Esophagus squamous epithelium (tissue), 4 donors: ENCODE measurements at regions not wholly inside any gene's neighbourhood (a gene's known extent, or its start where the extent isn't known, plus 50 kb on each side); places are given as distances from the start of the nearest gene placed in this dataset.

Source experiments
- POLR2A ChIP-seq, 4 donors: fragments of 450-650 bp; IDR thresholded peaks; one replicate each; pipeline ENCODE4 v1.6.1; 2017; ENCODE audit warnings: antibody characterized with exemption in 4 of 4, mild to moderate bottlenecking in 4 of 4, moderate library complexity in 3 of 4
- TF ChIP-seq, protein P1 (sequence below), 6 experiments: fragments of 450-650 bp in 4 of 6; fragments of 200-600 bp in 2 of 6; sonication (generic) in 2 of 6; IDR thresholded peaks; one replicate each; pipeline ENCODE4 v1.5.1; 2016 to 2019; ENCODE audit warnings: antibody characterized with exemption in 6 of 6, mild to moderate bottlenecking in 4 of 6, moderate library complexity in 4 of 6

DNA sequence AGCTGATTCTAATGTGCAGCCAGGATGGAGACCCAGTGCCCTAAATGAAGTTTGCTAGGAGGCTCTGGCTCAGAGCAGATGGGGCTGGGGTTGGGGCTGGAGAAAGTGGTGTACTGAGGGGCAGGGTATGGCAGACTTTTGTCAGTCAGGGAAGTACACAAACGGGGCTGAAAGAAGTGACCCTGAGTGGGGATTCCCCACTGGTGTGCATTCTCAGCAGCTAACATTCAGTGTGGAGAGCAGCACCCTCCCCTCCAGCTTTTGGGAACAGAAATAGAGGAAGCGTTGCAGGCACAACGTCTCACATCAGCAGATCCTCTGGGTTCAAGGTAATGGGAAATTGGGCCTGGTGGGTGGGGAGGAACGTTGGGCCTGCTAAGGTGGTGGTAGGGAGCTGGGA is 89.1 kb upstream of the GCFC2 start:
- TF ChIP-seq, protein P1, sequence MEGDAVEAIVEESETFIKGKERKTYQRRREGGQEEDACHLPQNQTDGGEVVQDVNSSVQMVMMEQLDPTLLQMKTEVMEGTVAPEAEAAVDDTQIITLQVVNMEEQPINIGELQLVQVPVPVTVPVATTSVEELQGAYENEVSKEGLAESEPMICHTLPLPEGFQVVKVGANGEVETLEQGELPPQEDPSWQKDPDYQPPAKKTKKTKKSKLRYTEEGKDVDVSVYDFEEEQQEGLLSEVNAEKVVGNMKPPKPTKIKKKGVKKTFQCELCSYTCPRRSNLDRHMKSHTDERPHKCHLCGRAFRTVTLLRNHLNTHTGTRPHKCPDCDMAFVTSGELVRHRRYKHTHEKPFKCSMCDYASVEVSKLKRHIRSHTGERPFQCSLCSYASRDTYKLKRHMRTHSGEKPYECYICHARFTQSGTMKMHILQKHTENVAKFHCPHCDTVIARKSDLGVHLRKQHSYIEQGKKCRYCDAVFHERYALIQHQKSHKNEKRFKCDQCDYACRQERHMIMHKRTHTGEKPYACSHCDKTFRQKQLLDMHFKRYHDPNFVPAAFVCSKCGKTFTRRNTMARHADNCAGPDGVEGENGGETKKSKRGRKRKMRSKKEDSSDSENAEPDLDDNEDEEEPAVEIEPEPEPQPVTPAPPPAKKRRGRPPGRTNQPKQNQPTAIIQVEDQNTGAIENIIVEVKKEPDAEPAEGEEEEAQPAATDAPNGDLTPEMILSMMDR (IDR thresholded peaks at IDR 0.05) = no peak
- TF ChIP-seq POLR2A (IDR thresholded peaks at IDR 0.05) = no peak
